GM18508 (cell line): ENCODE measurements at regions not wholly inside any gene's neighbourhood (a gene's known extent, or its start where the extent isn't known, plus 50 kb on each side); places are given as distances from the start of the nearest gene placed in this dataset.

ENCODE experiments used
- ATAC-seq: cut with Tn5 transposase; IDR thresholded peaks from one replicate; pipeline ENCODE4 v1.9.1; 2021; ENCODE audit warnings: moderate number of reproducible peaks; ENCODE audit not compliant: insufficient read depth, unreplicated experiment

GRCh38 chr1:220322570-220322969, 50.3 kb upstream of the RAB3GAP2 start:
- no peak for ATAC-seq
